ENCODE measurements at regions not wholly inside any gene's neighbourhood (a gene's known extent, or its start where the extent isn't known, plus 50 kb on each side); places are given as distances from the start of the nearest gene placed in this dataset.

DNA sequence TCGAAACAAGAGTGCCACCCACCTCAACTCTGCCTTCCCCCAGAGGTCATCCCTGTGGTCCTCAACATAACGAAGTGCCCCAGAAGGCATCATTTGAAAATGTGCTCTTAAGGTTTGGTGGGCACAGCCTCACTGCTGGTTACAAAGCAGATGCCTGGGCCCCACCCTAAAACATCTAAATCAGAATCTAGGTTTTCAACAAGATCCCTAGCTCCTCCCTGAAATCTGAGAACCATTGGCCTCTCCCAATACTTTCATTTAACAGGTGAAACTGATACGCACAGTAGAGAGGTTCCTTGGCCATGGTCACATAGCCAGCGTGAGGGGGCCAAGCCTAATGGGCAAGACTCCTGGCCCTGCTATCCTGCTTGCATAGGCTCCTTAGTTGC, 376.2 kb upstream of the CLINT1 start:
- TF ChIP-seq EZH2phosphoT487 (IDR thresholded peaks at IDR 0.05; ENCODE audit: low read length), result no peak
- TF ChIP-seq, protein P1, sequence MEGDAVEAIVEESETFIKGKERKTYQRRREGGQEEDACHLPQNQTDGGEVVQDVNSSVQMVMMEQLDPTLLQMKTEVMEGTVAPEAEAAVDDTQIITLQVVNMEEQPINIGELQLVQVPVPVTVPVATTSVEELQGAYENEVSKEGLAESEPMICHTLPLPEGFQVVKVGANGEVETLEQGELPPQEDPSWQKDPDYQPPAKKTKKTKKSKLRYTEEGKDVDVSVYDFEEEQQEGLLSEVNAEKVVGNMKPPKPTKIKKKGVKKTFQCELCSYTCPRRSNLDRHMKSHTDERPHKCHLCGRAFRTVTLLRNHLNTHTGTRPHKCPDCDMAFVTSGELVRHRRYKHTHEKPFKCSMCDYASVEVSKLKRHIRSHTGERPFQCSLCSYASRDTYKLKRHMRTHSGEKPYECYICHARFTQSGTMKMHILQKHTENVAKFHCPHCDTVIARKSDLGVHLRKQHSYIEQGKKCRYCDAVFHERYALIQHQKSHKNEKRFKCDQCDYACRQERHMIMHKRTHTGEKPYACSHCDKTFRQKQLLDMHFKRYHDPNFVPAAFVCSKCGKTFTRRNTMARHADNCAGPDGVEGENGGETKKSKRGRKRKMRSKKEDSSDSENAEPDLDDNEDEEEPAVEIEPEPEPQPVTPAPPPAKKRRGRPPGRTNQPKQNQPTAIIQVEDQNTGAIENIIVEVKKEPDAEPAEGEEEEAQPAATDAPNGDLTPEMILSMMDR (IDR thresholded peaks at IDR 0.05; ENCODE audit: low read length), result no peak
- TF ChIP-seq EZH2 (optimal IDR thresholded peaks at IDR 0.05; ENCODE audit: low read depth, low read length), result no peak

Data from MM.1S (cell line).